Neural cell (in vitro differentiated cells): ENCODE measurements at regions not wholly inside any gene's neighbourhood (a gene's known extent, or its start where the extent isn't known, plus 50 kb on each side); places are given as distances from the start of the nearest gene placed in this dataset.

Source experiments
- H2AFZ ChIP-seq: fragments of 200-600, 300-800 bp; sonication (generic), shearing (Covaris generic); 2 replicates; pipeline ENCODE4 v1.6.0; 2014; ENCODE audit warnings: low read depth, mild to moderate bottlenecking, antibody characterized with exemption, low read length, moderate library complexity
- H3F3A ChIP-seq: fragments of 200-600 bp; shearing (Covaris generic); 2 replicates; pipeline ENCODE4 v1.6.1; 2016; ENCODE audit warnings: mild to moderate bottlenecking, moderate library complexity, mixed read lengths, antibody characterized with exemption, low read length; ENCODE audit not compliant: insufficient read depth, poor library complexity, severe bottlenecking
- H3K27ac ChIP-seq: fragments of 200-600, 300-800 bp; sonication (generic), shearing (Covaris generic); 2 replicates; pipeline ENCODE4 v1.5.1; 2014; ENCODE audit warnings: mild to moderate bottlenecking, low read length, moderate library complexity
- H3K27me3 ChIP-seq: fragments of 300-800, 200-600 bp; sonication (generic), shearing (Covaris generic); 2 replicates; pipeline ENCODE4 v1.6.0; 2014; ENCODE audit warnings: mild to moderate bottlenecking, low read depth, low read length, moderate library complexity; ENCODE audit not compliant: insufficient read depth
- H3K36me3 ChIP-seq: fragments of 300-800, 200-600 bp; sonication (generic), shearing (Covaris generic); 2 replicates; pipeline ENCODE4 v1.5.1; 2014; ENCODE audit warnings: mild to moderate bottlenecking, antibody characterized with exemption, low read length, moderate library complexity; ENCODE audit not compliant: insufficient read depth
- H3K4me2 ChIP-seq: fragments of 300-800, 200-600 bp; sonication (generic), shearing (Covaris generic); 2 replicates; pipeline ENCODE4 v1.6.0; 2014; ENCODE audit warnings: mild to moderate bottlenecking, low read length
- H3K4me3 ChIP-seq: fragments of 300-800, 200-600 bp; sonication (generic), shearing (Covaris generic); 2 replicates; pipeline ENCODE4 v1.5.1; 2014; ENCODE audit warnings: mild to moderate bottlenecking, low read length, moderate library complexity
- H3K79me2 ChIP-seq: fragments of 200-600 bp; shearing (Covaris generic); replicated peaks from 2 replicates; pipeline ENCODE4 v1.6.0; 2014; ENCODE audit warnings: mild to moderate bottlenecking, low read length, moderate library complexity; ENCODE audit not compliant: insufficient read depth
- H3K9ac ChIP-seq: fragments of 300-800, 200-600 bp; sonication (generic), shearing (Covaris generic); 2 replicates; pipeline ENCODE4 v1.6.1; 2016; ENCODE audit warnings: mild to moderate bottlenecking, low read length, mixed read lengths
- H3K9me2 ChIP-seq: fragments of 200-600 bp; shearing (Covaris generic); 2 replicates; pipeline ENCODE4 v1.6.1; 2016; ENCODE audit warnings: mild to moderate bottlenecking, low read length, mixed read lengths; ENCODE audit not compliant: insufficient read depth
- H3K9me3 ChIP-seq: fragments of 200-600, 300-800 bp; sonication (generic), shearing (Covaris generic); 2 replicates; pipeline ENCODE4 v1.6.1; 2016; ENCODE audit warnings: mild to moderate bottlenecking, mixed run types, low read length, moderate library complexity, mixed read lengths
- H4K20me1 ChIP-seq: fragments of 200-600 bp; shearing (Covaris generic); 2 replicates; pipeline ENCODE4 v1.6.1; 2016; ENCODE audit warnings: mild to moderate bottlenecking, mixed run types; ENCODE audit not compliant: insufficient read depth
- CTCF ChIP-seq: fragments of 450-650 bp; IDR thresholded peaks from 2 replicates; pipeline ENCODE4 v1.5.1; 2014; ENCODE audit warnings: antibody characterized with exemption, mild to moderate bottlenecking, moderate library complexity; ENCODE audit not compliant: poor library complexity, severe bottlenecking
- EP300 ChIP-seq: fragments of 450-650 bp; conservative IDR thresholded peaks from 2 replicates; pipeline ENCODE4 v1.6.1; 2014; ENCODE audit warnings: antibody characterized with exemption, mild to moderate bottlenecking, moderate library complexity; ENCODE audit not compliant: poor library complexity, severe bottlenecking
- EZH2 ChIP-seq: fragments of 200-600, 300-800 bp; shearing (Covaris generic), sonication (generic); IDR thresholded peaks from 2 replicates; pipeline ENCODE4 v1.6.1; 2014; ENCODE audit warnings: antibody characterized with exemption, low read length, borderline replicate concordance, mild to moderate bottlenecking; ENCODE audit not compliant: insufficient read depth, poor library complexity, severe bottlenecking
- MXI1 ChIP-seq: fragments of 450-650 bp; conservative IDR thresholded peaks from 2 replicates; pipeline ENCODE4 v1.6.1; 2014; ENCODE audit warnings: antibody characterized with exemption, mild to moderate bottlenecking; ENCODE audit not compliant: poor library complexity, severe bottlenecking
- POLR2AphosphoS5 ChIP-seq: IDR thresholded peaks from 2 replicates; pipeline ENCODE4 v1.6.1; 2012
- RAD21 ChIP-seq: fragments of 450-650 bp; conservative IDR thresholded peaks from 2 replicates; pipeline ENCODE4 v1.6.1; 2014; ENCODE audit warnings: antibody characterized with exemption, mild to moderate bottlenecking, moderate library complexity
- REST ChIP-seq: IDR thresholded peaks from 2 replicates; pipeline ENCODE4 v1.6.1; 2012; ENCODE audit warnings: borderline replicate concordance
- SMC3 ChIP-seq: fragments of 450-650 bp; conservative IDR thresholded peaks from 2 replicates; pipeline ENCODE4 v1.6.1; 2014; ENCODE audit warnings: antibody characterized with exemption, mild to moderate bottlenecking, moderate library complexity; ENCODE audit not compliant: poor library complexity
- TAF1 ChIP-seq: IDR thresholded peaks from 2 replicates; pipeline ENCODE4 v1.6.1; 2012; ENCODE audit warnings: low read depth

- Histone ChIP-seq H3K4me3 (no peak overlapping the region), H3K9me3 (no peaks in the 10 kb centered on the region), H2AFZ (no peak overlapping the region), H3K27me3 (no peaks in the 10 kb centered on the region), H3K27ac (no peak overlapping the region), H3K9ac (no peak overlapping the region), H4K20me1 (no peaks in the 10 kb centered on the region), H3F3A (no peaks in the 10 kb centered on the region), H3K79me2 (no peaks in the 10 kb centered on the region), H3K36me3 (no peaks in the 10 kb centered on the region), H3K4me2 (no peak overlapping the region), H3K9me2 (no peaks in the 10 kb centered on the region)
- TF ChIP-seq TAF1 (no peak), REST (no peak), POLR2AphosphoS5 (no peak), EP300 (no peak), MXI1 (no peak), SMC3 (no peak), CTCF (no peak), RAD21 (no peak), EZH2 (no peak)
Measured at GRCh38 chr10:29064680-29065079, 224.2 kb upstream of the LYZL1 start.

- H3K79me2 ChIP-seq, result no peaks in the 10 kb centered on the region
- no peaks in the 10 kb centered on the region for H4K20me1 ChIP-seq
- H3K4me2 ChIP-seq, result no peak overlapping the region
- H3K9ac ChIP-seq, result no peak overlapping the region
- no peaks in the 10 kb centered on the region for H3K9me3 ChIP-seq
- no peaks in the 10 kb centered on the region for H3F3A ChIP-seq
- H3K27ac ChIP-seq, result peak overlapping the region; percentile 24
- no peak for TF ChIP-seq CTCF
- no peak for TF ChIP-seq EZH2
- TF ChIP-seq SMC3, result no peak
- TF ChIP-seq REST, result no peak
- TF ChIP-seq POLR2AphosphoS5, result no peak
- no peak for TF ChIP-seq MXI1
- TF ChIP-seq TAF1, result no peak
- TF ChIP-seq RAD21, result no peak
- no peak for TF ChIP-seq EP300
- H3K27me3 ChIP-seq, result no peaks in the 10 kb centered on the region
- H2AFZ ChIP-seq, result no peak overlapping the region
- no peaks in the 10 kb centered on the region for H3K9me2 ChIP-seq
- H3K36me3 ChIP-seq, result no peaks in the 10 kb centered on the region
- no peak overlapping the region for H3K4me3 ChIP-seq
Measured at GRCh38 chr10:29067161-29067560, 221.7 kb upstream of the LYZL1 start.
